ENCODE measurements at regions not wholly inside any gene's neighbourhood (a gene's known extent, or its start where the extent isn't known, plus 50 kb on each side); places are given as distances from the start of the nearest gene placed in this dataset.

- ATAC-seq (no peak), DNase-seq (no peak)
- Mint-ChIP-seq H3K9me3 (peaks cover 1% of the 10 kb centered on the region), H3K4me3 (no peak overlapping the region), H3K36me3 (ENCODE audit: low read depth) (no peaks in the 10 kb centered on the region), H3K27ac (no peak overlapping the region), H3K4me1 (ENCODE audit: low read depth) (no peaks in the 10 kb centered on the region), H3K27me3 (no peaks in the 10 kb centered on the region)
- ChIA-PET POLR2A (interaction anchor here (0.6 kb wide), 1 partner anchor 278 kb away, joined by 3 read pairs; no protein-coding TSS in a partner anchor), CTCF (no interaction called here)
- intact Hi-C loops (cut with micrococcal nuclease), result no loop called here
- TF ChIP-seq CTCF (IDR thresholded peaks at IDR 0.05), result no peak
Measured at GRCh38 chr18:27349284-27349882, 164.3 kb upstream of the CHST9 start.

GRCh38 chr18:27331606-27332005, 146.5 kb upstream of the CHST9 start:
- H3K27me3 Mint-ChIP-seq, result no peaks in the 10 kb centered on the region
- no peaks in the 10 kb centered on the region for H3K36me3 Mint-ChIP-seq (ENCODE audit: low read depth)
- CTCF ChIA-PET, result no interaction called here
- POLR2A ChIA-PET, result no interaction called here
- H3K27ac Mint-ChIP-seq, result no peak overlapping the region
- intact Hi-C loops (cut with micrococcal nuclease), result no loop called here
- no peaks in the 10 kb centered on the region for H3K9me3 Mint-ChIP-seq
- no peaks in the 10 kb centered on the region for H3K4me1 Mint-ChIP-seq (ENCODE audit: low read depth)
- no peak for TF ChIP-seq CTCF (IDR thresholded peaks at IDR 0.05)
- ATAC-seq (no peak), DNase-seq (no peak)
- no peak overlapping the region for H3K4me3 Mint-ChIP-seq

GRCh38 chr18:27314996-27315395, 129.9 kb upstream of the CHST9 start:
- H3K27ac Mint-ChIP-seq, result no peak overlapping the region
- ChIA-PET POLR2A (no interaction called here), CTCF (no interaction called here)
- H3K36me3 Mint-ChIP-seq (ENCODE audit: low read depth), result no peaks in the 10 kb centered on the region
- peaks cover 4% of the 10 kb centered on the region for H3K9me3 Mint-ChIP-seq
- DNase-seq (no peak), ATAC-seq (no peak)
- H3K4me3 Mint-ChIP-seq, result no peak overlapping the region
- no peaks in the 10 kb centered on the region for H3K27me3 Mint-ChIP-seq
- no peak for TF ChIP-seq CTCF (IDR thresholded peaks at IDR 0.05)
- no peaks in the 10 kb centered on the region for H3K4me1 Mint-ChIP-seq (ENCODE audit: low read depth)
- intact Hi-C loops (cut with micrococcal nuclease), result no loop called here

GRCh38 chr18:27313678-27314077, 128.6 kb upstream of the CHST9 start:
- CTCF ChIA-PET, result no interaction called here
- Mint-ChIP-seq H3K36me3 (ENCODE audit: low read depth) (no peaks in the 10 kb centered on the region), H3K4me1 (ENCODE audit: low read depth) (no peaks in the 10 kb centered on the region), H3K27ac (no peak overlapping the region), H3K9me3 (peaks cover 3% of the 10 kb centered on the region), H3K27me3 (no peaks in the 10 kb centered on the region), H3K4me3 (no peak overlapping the region)
- DNase-seq (no peak), ATAC-seq (no peak)
- POLR2A ChIA-PET, result no interaction called here
- no peak for TF ChIP-seq CTCF (IDR thresholded peaks at IDR 0.05)
- intact Hi-C loops (cut with micrococcal nuclease), result no loop called here

- Mint-ChIP-seq H3K4me1 (ENCODE audit: low read depth) (no peaks in the 10 kb centered on the region), H3K27ac (no peak overlapping the region), H3K9me3 (peaks cover 3% of the 10 kb centered on the region), H3K27me3 (no peaks in the 10 kb centered on the region), H3K36me3 (ENCODE audit: low read depth) (no peaks in the 10 kb centered on the region), H3K4me3 (no peak overlapping the region)
- no peak for DNase-seq
- TF ChIP-seq CTCF (IDR thresholded peaks at IDR 0.05), result no peak
- CTCF ChIA-PET, result no interaction called here
- no peak for ATAC-seq
- intact Hi-C loops (cut with micrococcal nuclease), result no loop called here
- POLR2A ChIA-PET, result no interaction called here
Measured at GRCh38 chr18:27312853-27313252, 127.7 kb upstream of the CHST9 start.

Data from activated CD8-positive, alpha-beta T cell treated with anti-CD3 and anti-CD28 coated beads for 36 hours (primary cell).